Activated CD8-positive, alpha-beta memory T cell treated with anti-CD3 and anti-CD28 coated beads for 36 hours (primary cell): ENCODE measurements at regions not wholly inside any gene's neighbourhood (a gene's known extent, or its start where the extent isn't known, plus 50 kb on each side); places are given as distances from the start of the nearest gene placed in this dataset.

Experiments
- CTCF ChIA-PET: fragments of 350-600 bp; sonication (Branson Sonifier 250); formaldehyde crosslinking; loops from one replicate; lab custom pipeline; 2021; ENCODE audit warnings: antibody characterized with exemption; lab: Charles Lee
- POLR2A ChIA-PET: fragments of 350-600 bp; sonication (Branson Sonifier 250); formaldehyde crosslinking; loops from one replicate; lab custom pipeline; 2021; ENCODE audit warnings: antibody characterized with exemption; lab: Charles Lee

DNA sequence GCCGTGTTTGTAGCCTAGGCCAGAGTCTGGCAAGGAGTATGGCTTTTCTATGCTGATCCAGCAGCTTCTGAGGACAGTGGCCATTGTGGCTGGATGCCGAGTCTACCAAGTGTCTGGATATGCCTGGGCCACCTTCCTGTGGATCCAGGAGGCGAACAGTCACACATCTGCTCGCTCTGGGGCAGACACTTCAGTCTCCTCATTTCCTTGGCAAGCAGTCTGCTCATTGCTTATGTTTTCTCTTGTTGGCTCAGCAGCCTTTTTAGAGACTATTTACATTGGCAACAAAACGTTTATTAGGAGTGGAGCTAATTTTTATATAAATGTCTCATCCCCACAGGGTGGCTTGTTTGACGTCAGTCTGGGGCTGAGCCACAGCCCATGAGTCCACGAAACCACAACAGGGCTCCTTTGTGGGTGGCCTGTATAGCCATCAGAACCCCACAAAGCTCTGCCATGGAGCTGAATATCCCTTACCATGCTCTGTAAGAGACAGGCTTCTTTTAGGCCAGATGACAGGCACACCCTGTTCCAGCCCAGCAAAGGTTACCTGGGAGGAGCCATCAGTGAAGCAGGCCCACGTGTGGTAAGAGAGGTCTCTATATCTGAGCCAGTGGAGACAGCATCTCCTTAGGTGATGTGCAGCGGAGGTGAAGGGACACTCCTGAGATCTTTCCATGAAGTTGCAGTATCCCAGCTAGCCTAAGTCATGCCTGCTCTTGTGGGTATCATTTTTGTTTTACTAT lies 221.7 kb downstream of the DIRAS2 start:
- ChIA-PET CTCF (no interaction called here), POLR2A (no interaction called here)

DNA sequence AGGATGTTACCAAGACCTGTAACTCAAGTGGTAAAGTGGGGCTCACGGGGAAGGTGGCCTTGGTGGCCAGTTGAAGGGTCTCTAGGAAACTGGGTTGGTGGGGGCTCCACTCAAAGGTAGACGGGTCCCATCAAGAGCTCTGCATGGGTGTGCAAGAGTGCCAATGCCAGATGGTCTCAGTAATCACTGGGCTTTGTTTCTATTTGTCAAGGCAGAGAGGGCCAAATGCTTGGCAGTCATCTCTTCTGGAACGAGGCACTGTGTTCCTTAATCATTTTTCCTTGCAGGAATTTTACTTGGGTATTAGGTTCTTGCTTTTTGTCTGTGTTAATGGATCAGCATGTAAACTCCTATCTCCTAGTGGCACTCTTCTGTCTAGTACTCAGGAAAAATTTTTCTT lies 220.8 kb downstream of the DIRAS2 start:
- POLR2A ChIA-PET: no interaction called here

DNA sequence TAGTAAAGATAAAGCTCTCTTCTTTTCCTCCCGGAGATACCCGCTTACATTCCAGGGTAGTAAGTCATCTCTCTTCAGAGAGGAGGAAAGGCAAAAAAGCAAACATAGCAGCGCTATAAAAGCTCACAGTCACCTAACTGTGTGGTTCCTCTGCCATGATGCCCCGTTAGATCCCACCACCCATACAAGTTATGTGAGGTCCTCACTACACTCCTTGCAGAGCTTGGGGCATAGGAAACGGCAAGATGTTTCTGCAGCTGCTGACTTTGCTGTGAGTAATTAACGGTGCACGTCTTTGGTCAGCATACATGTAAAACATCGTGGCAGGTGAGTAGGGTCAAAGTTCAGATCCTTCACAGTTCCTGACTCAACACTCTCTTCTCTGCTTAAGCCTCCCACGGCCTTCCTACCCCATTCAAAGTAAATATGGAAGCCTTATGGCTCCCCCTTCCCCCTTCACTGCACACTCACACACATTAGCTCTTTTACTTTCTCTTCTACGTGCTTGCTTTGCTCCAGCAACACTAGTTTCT lies 218.9 kb downstream of the DIRAS2 start:
- CTCF ChIA-PET: no interaction called here
- POLR2A ChIA-PET: no interaction called here

More for the DNA sequence above, 220.8 kb downstream of the DIRAS2 start:
- CTCF ChIA-PET: no interaction called here

DNA sequence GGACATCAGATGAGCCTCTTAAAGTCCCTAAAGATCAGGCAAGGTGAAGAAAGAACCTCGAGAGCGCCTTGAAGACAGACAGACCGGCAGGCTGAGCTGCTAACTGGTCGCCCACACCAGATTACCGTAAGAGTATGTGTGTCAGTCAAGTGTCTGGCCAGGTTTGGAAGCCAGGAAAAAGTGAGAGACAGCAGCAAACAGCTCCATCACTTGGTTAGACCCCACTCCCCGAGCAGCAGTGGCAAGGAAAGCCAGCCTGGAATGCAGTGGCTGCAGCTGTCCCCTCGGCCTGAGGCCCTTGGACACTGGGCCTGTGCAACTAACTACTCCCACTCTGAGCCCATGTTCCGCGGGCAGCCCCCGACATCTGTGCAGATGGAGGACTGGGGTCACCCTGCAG lies 214.1 kb downstream of the DIRAS2 start:
- ChIA-PET POLR2A (no interaction called here), CTCF (no interaction called here)

DNA sequence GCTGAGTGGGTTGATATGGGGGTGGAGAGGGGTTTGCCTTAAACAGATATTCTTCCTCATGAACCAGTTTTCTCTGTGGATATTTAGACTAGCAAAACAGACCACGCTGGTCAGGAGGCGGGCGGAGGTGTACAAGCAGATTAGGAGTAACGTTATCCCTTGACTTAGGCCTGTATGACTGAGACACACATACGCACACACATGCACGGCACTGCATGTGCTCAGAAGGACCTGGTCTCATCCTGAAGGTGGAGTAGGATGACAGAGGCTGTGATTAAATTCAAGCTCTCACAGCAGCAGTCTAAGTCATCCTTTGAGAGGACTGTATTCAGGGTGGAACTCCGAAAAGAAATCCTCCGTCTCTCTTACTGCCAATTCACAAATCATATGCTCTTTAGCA lies 209.7 kb downstream of the DIRAS2 start:
- POLR2A ChIA-PET: no interaction called here
- CTCF ChIA-PET: interaction anchor here (1.0 kb wide), 1 partner anchor 15 kb away, joined by 3 read pairs; no protein-coding TSS in a partner anchor

DNA sequence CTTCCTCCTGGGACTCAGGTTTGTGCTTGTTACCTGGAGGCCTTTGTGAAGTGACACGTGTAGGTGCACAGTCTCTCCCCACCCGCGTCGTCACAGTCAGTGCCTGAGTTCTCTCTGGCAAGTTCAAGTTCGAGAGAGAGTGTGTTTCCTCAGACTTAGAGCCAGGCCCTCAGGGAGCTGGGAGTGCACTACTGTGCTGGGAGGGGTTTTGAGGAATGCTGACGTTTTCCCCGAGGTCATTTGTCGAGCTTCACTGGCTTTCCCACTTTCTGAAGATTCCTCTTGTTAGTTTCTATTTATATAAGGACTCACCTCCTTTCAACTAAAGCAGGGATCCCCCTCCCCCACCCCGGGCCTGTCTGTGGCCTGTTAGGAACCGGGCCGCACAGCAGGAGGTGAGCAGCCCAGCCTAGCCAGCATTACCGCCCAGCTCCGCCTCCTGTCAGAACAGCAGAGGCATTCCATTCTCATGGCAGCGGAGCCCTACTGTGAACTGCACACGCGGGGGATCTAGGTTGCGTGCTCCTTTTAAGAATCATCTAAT lies 209.2 kb downstream of the DIRAS2 start:
- ChIA-PET CTCF (interaction anchor here (1.0 kb wide), 1 partner anchor 15 kb away, joined by 3 read pairs; no protein-coding TSS in a partner anchor), POLR2A (no interaction called here)

DNA sequence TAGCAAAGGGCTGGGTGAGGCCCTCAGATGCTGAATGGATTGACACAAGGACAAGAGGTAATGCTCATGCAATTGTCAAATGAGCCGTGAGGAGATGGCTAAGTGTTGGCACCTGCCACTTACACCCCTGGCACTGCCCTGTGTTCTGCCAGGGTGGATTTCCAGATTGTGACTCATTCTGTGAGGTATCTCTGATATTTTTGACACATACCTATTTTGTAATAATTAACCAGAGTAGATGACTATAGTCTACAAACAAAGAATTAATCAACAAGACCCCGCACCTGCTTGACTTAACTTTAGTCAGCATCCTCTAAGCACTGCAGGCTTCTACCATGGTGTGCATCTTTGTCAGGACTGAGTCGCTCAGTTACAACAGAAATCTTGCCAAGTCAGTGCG lies 200.8 kb downstream of the DIRAS2 start:
- CTCF ChIA-PET: no interaction called here
- POLR2A ChIA-PET: interaction anchor here (0.5 kb wide), 1 partner anchor 434 kb away, joined by 6 read pairs; no protein-coding TSS in a partner anchor

DNA sequence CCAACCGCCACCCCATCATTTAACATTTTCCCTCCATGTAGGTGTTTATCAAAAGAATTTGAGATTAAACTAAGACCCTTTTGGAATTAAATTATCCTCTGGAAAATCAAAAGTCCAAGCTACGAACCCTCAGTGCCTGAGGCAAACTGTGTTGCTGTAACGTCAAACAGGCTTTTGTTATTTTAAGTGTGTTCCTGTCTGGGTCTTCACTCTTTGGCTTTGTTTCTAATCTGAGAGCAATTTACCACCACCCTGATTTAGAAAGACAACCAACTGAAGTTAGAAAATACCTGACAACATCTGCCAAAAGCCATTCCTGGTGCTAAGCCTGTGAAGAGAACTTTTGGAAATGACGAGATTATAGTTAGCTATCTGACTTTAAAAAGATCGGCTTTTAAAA lies 199.9 kb downstream of the DIRAS2 start:
- POLR2A ChIA-PET: no interaction called here
- CTCF ChIA-PET: no interaction called here

DNA sequence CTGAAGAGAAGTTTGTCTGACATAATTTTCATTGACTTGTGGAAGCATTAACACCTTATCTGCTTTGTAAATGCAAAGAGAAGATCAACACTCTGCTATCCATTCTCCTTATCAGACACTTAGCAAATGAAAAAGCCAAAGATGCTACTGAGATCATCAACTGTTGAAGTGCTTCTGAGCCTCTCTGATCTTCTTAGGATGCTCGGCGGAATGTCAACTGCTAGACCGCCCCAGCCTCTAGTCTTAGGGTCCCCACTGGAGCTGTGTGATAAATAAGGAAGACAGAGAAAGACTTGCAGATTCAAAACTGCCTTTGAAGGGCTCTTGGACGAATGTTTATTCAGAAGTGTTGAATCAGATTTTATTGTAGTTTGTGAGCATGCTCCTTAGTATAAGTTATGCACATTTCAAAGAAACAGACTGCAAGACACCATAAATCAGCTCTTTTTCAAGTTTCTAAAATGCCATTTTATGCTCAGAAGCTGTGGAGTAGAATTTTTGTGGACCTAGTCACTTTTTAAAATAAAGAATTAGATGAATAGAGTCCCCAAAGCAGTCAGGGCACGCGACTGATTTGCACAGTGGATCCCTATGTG lies 197.9 kb downstream of the DIRAS2 start:
- ChIA-PET POLR2A (no interaction called here), CTCF (no interaction called here)

DNA sequence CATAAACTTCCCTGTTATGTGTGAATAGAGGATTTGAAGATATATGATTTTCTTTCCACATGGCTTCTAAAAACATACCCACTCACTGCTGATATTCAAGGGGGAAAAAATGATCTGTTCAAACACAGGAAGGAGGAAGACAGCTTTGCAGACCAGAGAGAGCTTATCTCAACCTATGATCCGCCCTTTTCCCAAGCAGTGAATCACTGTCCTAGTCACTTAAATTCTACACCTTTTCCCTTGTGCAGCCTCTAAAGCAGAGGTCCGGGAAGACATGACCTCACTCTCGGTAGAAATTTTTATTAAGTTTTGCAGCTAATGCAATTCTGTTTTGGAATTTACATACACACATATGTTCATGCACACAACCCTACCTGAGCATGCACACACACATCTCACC lies 197.2 kb downstream of the DIRAS2 start:
- POLR2A ChIA-PET: no interaction called here
- CTCF ChIA-PET: no interaction called here

DNA sequence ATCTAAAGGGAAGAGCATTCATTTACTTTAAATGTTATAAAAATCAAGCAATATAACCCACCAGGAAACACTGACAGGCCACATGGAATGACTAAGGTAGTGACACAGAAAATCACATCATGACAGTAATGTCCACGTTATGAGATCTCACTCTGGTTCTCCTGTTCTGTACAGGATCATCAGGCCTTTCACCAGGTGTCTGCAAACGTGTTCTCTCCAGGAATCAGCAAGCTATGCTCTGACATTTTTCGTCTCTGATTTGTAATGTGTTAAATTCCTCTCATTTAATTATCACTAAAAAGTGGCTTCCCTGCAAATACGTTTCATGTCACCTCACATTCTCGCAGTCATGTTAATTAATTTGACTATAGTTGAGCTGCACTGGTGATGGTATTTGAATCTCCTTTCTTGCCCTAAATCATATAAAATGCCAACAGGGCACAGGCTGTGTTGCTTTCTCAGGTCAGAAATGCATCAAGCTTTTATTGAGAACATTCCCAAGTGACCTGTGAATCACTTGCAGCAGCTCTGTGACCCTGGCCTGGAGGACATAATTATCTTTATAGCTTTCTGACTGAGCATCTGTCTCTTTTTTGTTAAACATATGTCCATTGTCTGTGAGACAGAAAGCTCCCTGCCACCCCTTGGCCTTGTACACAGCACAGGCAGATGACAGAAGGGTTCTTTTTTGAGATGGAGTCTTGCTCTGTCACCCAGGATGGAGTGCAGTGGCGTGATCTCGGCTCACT lies 196.2 kb downstream of the DIRAS2 start:
- POLR2A ChIA-PET: no interaction called here

DNA sequence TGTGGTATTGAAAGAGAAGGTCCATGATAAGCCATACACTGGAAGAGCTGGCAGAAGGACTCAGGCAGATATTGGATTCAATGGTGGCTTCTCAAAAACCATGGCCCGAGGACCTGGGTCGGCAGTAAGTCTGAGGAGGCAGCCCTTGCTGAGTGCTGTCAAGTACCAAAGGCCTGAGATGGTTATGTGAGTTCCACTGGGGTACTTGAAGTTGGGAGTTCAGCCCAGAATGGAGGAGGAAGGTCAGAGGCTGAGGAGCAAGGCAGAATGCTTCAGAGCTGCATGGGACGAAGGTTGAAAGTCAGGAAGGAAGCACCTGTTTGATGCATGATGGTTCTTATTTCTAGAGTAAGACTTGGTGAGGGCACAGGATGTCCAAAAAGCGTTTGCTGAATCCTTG lies 194.9 kb downstream of the DIRAS2 start:
- ChIA-PET POLR2A (no interaction called here), CTCF (no interaction called here)

More for the DNA sequence above, 196.2 kb downstream of the DIRAS2 start:
- CTCF ChIA-PET: no interaction called here

DNA sequence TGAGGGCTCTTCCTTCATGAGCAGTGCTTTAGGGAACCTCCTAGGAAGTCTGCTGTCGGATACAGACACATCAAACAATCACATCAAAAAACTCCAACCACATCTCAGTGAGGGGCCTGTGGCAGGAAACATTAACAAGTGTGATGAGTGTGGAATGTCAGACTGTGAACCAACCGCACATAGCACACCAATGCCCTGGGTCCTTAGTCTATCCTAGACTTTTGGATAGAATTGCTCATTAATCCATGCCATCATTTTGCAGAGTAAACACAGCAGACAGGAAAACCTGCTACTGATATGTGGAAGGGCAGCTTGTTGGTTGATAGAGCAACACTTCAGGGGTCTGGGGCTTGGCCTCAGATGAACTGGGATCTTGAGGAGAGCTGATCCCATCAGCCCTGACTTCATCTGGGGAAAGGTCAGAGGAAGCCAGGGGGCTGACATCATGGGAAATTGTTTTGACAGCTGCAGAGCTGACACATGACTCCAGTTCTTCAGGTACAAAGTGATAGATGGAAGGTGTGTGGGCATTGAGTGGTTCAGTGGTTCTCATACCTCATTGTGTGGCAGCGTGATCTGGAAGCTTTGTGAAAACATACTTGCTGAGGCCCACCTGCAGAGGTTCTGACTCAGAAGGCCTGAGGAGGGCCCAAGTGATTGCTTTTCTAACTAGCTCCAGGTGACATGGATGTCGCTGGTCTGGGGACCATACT lies 193.3 kb downstream of the DIRAS2 start:
- ChIA-PET CTCF (no interaction called here), POLR2A (no interaction called here)

DNA sequence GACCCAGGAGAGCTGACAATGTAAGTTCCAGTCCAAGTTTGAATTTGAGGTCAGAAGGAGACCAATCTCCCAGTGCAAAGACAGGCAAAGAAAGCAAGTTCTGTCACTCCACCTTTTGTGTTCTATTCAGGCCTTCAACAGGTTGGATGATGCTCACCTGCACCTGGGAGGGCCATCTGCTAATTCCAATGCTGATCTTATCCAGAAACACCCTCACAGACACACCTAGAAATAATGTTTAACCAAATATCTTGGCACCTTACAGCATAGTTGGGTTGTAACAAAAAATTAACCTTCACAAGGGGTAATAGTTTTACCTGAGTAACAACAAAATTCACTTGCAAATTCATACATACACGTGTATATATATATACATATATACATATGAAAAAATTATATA lies 190.8 kb downstream of the DIRAS2 start:
- ChIA-PET CTCF (no interaction called here), POLR2A (no interaction called here)

DNA sequence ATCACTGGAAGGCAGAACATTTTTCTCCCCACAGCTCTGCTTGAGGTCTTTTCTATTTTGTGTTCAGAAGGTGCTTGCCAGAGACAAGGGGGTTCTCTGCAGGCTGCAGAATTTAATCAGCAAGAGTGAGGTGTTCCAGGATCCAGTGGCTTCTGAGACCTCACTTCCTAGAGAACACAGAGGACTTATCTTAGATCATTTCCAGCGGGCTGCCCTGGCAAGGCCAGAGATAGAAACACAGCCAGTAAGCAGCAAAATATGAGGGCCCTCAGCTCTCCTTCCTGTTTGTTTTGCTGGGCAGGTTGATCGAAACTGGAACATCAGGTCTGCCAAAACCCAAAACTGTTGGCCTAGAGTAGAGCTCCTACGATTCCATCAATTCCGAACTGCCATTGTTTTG lies 187.3 kb downstream of the DIRAS2 start:
- CTCF ChIA-PET: no interaction called here
- POLR2A ChIA-PET: no interaction called here

DNA sequence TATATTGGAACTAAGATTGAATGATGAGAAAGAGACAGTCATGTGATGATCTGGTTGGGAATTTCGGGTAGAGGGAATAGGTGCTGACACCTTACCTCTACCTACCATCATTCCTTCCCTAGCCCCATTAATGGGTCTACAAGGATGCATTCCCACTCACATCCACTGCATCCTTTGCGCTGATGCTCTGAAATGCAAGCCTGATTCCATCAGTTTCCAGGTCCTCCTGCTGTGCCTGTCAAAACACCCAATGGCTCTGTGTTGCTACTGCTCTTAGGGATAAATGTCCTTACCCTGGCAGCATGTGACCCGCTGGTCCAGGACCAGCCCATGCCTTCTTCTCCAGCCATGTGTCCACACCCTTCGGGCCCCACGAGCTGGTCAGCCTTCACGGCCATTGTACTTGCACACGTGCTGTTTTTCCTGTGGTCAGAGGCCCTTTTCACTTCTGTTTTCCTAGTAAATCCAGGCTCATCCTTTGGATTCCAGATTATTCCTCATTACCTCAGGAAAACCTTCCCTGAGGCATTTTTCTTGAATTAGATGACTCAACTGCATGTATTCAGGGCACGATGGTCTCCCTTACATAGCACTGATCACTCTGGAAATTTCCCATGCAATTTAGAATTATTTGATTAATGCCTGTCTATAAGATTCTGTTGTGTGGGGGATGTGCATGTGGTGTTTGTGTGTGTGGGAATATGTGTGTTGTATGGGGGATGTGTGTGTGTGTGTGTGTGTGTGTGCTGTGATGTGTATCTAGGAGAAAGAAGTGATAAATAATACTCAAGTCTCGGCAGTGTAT lies 185.0 kb downstream of the DIRAS2 start:
- POLR2A ChIA-PET: no interaction called here
- CTCF ChIA-PET: no interaction called here

DNA sequence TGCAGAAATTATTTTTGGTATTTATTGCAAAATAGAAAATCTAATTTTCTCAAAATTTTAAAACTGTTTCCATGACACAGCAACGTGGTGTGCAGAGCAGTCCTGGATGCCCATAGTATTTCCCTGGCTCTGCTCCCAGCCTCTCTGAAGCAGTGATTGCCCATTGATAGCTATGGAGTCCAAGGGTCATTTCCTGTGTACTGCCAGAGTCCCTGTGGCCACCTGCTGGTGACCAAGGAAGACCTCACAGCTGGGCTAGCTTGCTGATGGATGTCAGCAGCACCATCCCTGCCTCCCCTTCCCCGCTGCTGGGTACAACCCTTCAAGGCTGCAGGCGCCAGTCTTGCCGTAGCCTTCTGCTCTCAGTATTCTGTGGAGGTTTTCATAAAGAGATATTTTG lies 184.1 kb downstream of the DIRAS2 start:
- CTCF ChIA-PET: no interaction called here
- POLR2A ChIA-PET: no interaction called here

DNA sequence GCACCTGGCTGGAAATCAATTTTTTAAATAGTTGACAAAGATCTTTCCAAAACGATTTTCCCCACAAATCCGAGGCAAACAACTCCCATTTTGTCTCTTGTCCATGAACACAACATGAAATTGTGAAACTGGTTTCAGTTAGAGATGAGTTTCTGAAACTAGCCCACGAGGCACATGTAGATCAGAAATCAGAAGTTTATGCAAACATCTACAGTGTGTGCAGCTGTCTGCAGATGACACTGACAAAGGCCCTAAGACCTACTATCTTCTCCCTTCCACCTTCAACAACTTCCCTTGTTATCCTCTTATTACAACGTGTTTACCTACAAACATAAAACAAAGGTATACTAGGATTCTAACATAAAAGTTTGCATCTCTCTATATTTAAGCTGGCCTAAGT lies 183.3 kb downstream of the DIRAS2 start:
- CTCF ChIA-PET: no interaction called here
- POLR2A ChIA-PET: no interaction called here

DNA sequence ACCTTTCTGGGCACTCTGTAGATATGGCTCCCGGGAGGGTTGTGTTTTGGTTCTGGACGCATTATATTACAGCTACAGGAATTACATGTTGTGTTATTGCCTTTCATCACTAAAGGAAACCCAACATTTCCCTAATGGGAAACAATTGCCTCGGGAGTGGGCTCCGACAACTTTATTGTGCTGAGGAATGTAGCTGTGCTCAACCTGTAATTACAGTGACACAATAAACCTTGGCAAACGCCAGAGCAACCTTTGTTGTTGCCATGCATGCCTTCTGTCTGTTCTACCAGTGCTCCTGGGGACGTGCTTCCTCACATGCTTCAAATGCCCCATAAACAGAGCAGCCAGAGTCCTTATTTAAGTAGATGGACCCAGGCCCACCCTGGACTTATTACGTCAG lies 182.4 kb downstream of the DIRAS2 start:
- ChIA-PET POLR2A (no interaction called here), CTCF (no interaction called here)
